Anterior cingulate cortex (tissue), 58 donors: ENCODE measurements at regions not wholly inside any gene's neighbourhood (a gene's known extent, or its start where the extent isn't known, plus 50 kb on each side); places are given as distances from the start of the nearest gene placed in this dataset.
"Not testable (repeated sequence)": the region's sequence is repeated elsewhere in the genome, so short reads cannot be mapped to it uniquely, and the experiment has no call there.

Source experiments
- DNase-seq, 58 donors: peaks; one replicate each; lab custom pipeline; 2025; lab: John Stamatoyannopoulos, UW

GRCh38 chr5:130870691-130871090 is 294.4 kb downstream of the HINT1 start:
- no peak for DNase-seq

- no peak for DNase-seq
Observed at GRCh38 chr5:130868186-130868840, 296.7 kb downstream of the HINT1 start.

- DNase-seq, result no peak
Observed at GRCh38 chr5:130845049-130845765, 319.8 kb downstream of the HINT1 start.

- DNase-seq, result no peak
Observed at GRCh38 chr5:130836729-130837649, 328.1 kb downstream of the HINT1 start.

GRCh38 chr5:130817598-130818384 is 347.3 kb downstream of the HINT1 start:
- not testable (repeated sequence) for DNase-seq

GRCh38 chr5:130815246-130815645 is 349.8 kb downstream of the HINT1 start:
- no peak for DNase-seq

GRCh38 chr5:130808691-130809090 is 356.4 kb downstream of the HINT1 start:
- DNase-seq, result no peak

GRCh38 chr5:130805648-130806047 is 359.4 kb downstream of the HINT1 start:
- no peak for DNase-seq

GRCh38 chr5:130805036-130805435 is 360.0 kb downstream of the HINT1 start:
- no peak for DNase-seq

GRCh38 chr5:130801963-130802362 is 363.1 kb downstream of the HINT1 start:
- DNase-seq, result no peak

- DNase-seq, result no peak
Observed at GRCh38 chr5:130799015-130799414, 366.0 kb downstream of the HINT1 start.

- no peak for DNase-seq
Observed at GRCh38 chr5:130797303-130797702, 367.8 kb downstream of the HINT1 start.

GRCh38 chr5:130796902-130797301 is 368.2 kb downstream of the HINT1 start:
- DNase-seq, result no peak

GRCh38 chr5:130796032-130796431 is 369.0 kb downstream of the HINT1 start:
- no peak for DNase-seq

- no peak for DNase-seq
Observed at GRCh38 chr5:130795037-130795436, 370.0 kb downstream of the HINT1 start.

- no peak for DNase-seq
Observed at GRCh38 chr5:130777794-130778193, 387.3 kb downstream of the HINT1 start.

GRCh38 chr5:130773813-130774212 is 391.2 kb downstream of the HINT1 start:
- no peak for DNase-seq

GRCh38 chr5:130762031-130762430 is 403.0 kb downstream of the HINT1 start:
- no peak for DNase-seq

GRCh38 chr5:130759061-130759460 is 406.0 kb downstream of the HINT1 start:
- no peak for DNase-seq

- no peak for DNase-seq
Observed at GRCh38 chr5:130747556-130747955, 417.5 kb downstream of the HINT1 start.
